ENCODE measurements at regions not wholly inside any gene's neighbourhood (a gene's known extent, or its start where the extent isn't known, plus 50 kb on each side); places are given as distances from the start of the nearest gene placed in this dataset.

DNA sequence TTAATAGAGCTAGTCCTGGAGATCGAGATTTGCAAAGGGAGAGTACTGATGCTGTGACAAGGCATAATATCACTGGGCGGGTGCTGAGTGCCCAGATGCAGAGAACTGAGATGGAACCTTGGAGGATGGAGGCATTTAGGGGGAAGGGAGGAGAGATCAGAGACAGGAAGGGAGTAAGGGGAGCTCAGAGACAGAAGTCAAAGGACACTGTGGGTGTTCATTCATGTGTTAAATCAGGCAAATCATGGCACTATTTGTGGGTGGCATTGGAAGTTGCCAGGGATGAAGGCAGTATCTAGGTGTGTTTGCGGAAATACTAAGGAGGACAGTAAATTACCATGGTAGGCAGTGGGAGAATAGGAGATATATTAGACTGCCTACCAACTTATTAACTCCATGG, 135.0 kb downstream of the RBM46 start:
- H2AFZ ChIP-seq (ENCODE audit: low read depth, low read length): no peak overlapping the region
- no peaks in the 10 kb centered on the region for H3K4me1 ChIP-seq (ENCODE audit: low read length)
- H3K27ac ChIP-seq (ENCODE audit: low read length): no peak overlapping the region
- no peaks in the 10 kb centered on the region for H4K20me1 ChIP-seq (ENCODE audit: insufficient read depth, low read length)
- H3K27me3 ChIP-seq (ENCODE audit: low read depth, low read length): no peaks in the 10 kb centered on the region
- no peak overlapping the region for H3K9ac ChIP-seq (ENCODE audit: low read length)
- no peaks in the 10 kb centered on the region for H3K36me3 ChIP-seq (replicated peaks; ENCODE audit: low read depth, low read length)
- H3K9me3 ChIP-seq (ENCODE audit: insufficient read depth, low read length): no peaks in the 10 kb centered on the region
- no peak overlapping the region for H3K4me3 ChIP-seq (ENCODE audit: low read length)
- H3K4me2 ChIP-seq (ENCODE audit: low read length): no peak overlapping the region
- no peak for TF ChIP-seq EZH2phosphoT487 (IDR thresholded peaks at IDR 0.05; ENCODE audit: low read depth)
- TF ChIP-seq, protein P1, sequence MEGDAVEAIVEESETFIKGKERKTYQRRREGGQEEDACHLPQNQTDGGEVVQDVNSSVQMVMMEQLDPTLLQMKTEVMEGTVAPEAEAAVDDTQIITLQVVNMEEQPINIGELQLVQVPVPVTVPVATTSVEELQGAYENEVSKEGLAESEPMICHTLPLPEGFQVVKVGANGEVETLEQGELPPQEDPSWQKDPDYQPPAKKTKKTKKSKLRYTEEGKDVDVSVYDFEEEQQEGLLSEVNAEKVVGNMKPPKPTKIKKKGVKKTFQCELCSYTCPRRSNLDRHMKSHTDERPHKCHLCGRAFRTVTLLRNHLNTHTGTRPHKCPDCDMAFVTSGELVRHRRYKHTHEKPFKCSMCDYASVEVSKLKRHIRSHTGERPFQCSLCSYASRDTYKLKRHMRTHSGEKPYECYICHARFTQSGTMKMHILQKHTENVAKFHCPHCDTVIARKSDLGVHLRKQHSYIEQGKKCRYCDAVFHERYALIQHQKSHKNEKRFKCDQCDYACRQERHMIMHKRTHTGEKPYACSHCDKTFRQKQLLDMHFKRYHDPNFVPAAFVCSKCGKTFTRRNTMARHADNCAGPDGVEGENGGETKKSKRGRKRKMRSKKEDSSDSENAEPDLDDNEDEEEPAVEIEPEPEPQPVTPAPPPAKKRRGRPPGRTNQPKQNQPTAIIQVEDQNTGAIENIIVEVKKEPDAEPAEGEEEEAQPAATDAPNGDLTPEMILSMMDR (IDR thresholded peaks at IDR 0.05; ENCODE audit: low read depth, low read length): no peak
- no peaks in the 10 kb centered on the region for H3K79me2 ChIP-seq (ENCODE audit: low read length)

GRCh38 chr4:154927126-154927680, 146.1 kb downstream of the RBM46 start:
- Histone ChIP-seq H3K27ac (ENCODE audit: low read length) (no peak overlapping the region), H3K4me1 (ENCODE audit: low read length) (no peaks in the 10 kb centered on the region), H2AFZ (ENCODE audit: low read depth, low read length) (no peak overlapping the region), H3K9ac (ENCODE audit: low read length) (no peak overlapping the region), H3K36me3 (replicated peaks; ENCODE audit: low read depth, low read length) (no peaks in the 10 kb centered on the region), H3K79me2 (ENCODE audit: low read length) (no peaks in the 10 kb centered on the region), H3K4me2 (ENCODE audit: low read length) (no peak overlapping the region), H3K27me3 (ENCODE audit: low read depth, low read length) (peaks cover 4% of the 10 kb centered on the region; the same call in 1 of the 2 replicates), H4K20me1 (ENCODE audit: insufficient read depth, low read length) (no peaks in the 10 kb centered on the region), H3K9me3 (ENCODE audit: insufficient read depth, low read length) (peaks cover 10% of the 10 kb centered on the region), H3K4me3 (ENCODE audit: low read length) (no peak overlapping the region)
- no peak for TF ChIP-seq EZH2phosphoT487 (IDR thresholded peaks at IDR 0.05; ENCODE audit: low read depth)
- TF ChIP-seq, protein P1 (IDR thresholded peaks at IDR 0.05; ENCODE audit: low read depth, low read length): no peak

- no peak overlapping the region for H3K27ac ChIP-seq (ENCODE audit: low read length)
- H4K20me1 ChIP-seq (ENCODE audit: insufficient read depth, low read length): no peaks in the 10 kb centered on the region
- no peak overlapping the region for H3K4me3 ChIP-seq (ENCODE audit: low read length)
- H3K27me3 ChIP-seq (ENCODE audit: low read depth, low read length): no peaks in the 10 kb centered on the region
- H3K79me2 ChIP-seq (ENCODE audit: low read length): no peaks in the 10 kb centered on the region
- H2AFZ ChIP-seq (ENCODE audit: low read depth, low read length): no peak overlapping the region
- no peaks in the 10 kb centered on the region for H3K36me3 ChIP-seq (replicated peaks; ENCODE audit: low read depth, low read length)
- H3K4me2 ChIP-seq (ENCODE audit: low read length): no peak overlapping the region
- H3K9ac ChIP-seq (ENCODE audit: low read length): no peak overlapping the region
- TF ChIP-seq EZH2phosphoT487 (IDR thresholded peaks at IDR 0.05; ENCODE audit: low read depth): no peak
- TF ChIP-seq, protein P1 (IDR thresholded peaks at IDR 0.05; ENCODE audit: low read depth, low read length): peak; percentile 44
- H3K4me1 ChIP-seq (ENCODE audit: low read length): no peaks in the 10 kb centered on the region
- H3K9me3 ChIP-seq (ENCODE audit: insufficient read depth, low read length): peaks cover 11% of the 10 kb centered on the region
Observed at GRCh38 chr4:154928640-154929257, 147.7 kb downstream of the RBM46 start.

DNA sequence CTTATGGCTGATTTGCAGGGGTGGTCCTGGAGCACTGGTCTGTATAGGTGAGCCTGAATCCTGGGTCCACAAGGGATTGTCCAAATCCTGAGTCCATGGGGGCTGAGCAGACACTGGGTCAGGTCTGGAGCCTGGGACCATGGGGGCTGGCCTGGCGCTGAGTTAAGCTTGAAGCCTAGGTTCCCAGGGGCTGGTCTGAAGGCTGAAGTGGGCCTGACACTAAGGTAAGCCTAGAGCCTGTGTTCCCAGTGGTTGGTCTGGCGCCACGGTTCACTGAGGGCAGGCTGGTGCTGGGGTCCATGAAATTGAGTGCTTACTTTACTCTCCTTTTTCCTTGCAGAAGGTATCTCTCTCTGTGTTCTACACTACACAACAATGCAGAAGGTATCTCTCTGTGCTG, 155.8 kb downstream of the RBM46 start:
- Histone ChIP-seq H3K36me3 (replicated peaks; ENCODE audit: low read depth, low read length) (no peaks in the 10 kb centered on the region), H3K4me3 (ENCODE audit: low read length) (no peak overlapping the region), H4K20me1 (ENCODE audit: insufficient read depth, low read length) (no peaks in the 10 kb centered on the region), H2AFZ (ENCODE audit: low read depth, low read length) (no peak overlapping the region), H3K79me2 (ENCODE audit: low read length) (no peaks in the 10 kb centered on the region), H3K9me3 (ENCODE audit: insufficient read depth, low read length) (peaks cover 5% of the 10 kb centered on the region; the same call in 1 of the 2 replicates), H3K9ac (ENCODE audit: low read length) (no peak overlapping the region), H3K4me2 (ENCODE audit: low read length) (no peak overlapping the region), H3K4me1 (ENCODE audit: low read length) (no peaks in the 10 kb centered on the region), H3K27ac (ENCODE audit: low read length) (no peak overlapping the region), H3K27me3 (ENCODE audit: low read depth, low read length) (no peaks in the 10 kb centered on the region)
- no peak for TF ChIP-seq EZH2phosphoT487 (IDR thresholded peaks at IDR 0.05; ENCODE audit: low read depth)
- TF ChIP-seq, protein P1 (IDR thresholded peaks at IDR 0.05; ENCODE audit: low read depth, low read length): no peak
